Right lobe of liver (tissue), 4 donors: ENCODE measurements at regions not wholly inside any gene's neighbourhood (a gene's known extent, or its start where the extent isn't known, plus 50 kb on each side); places are given as distances from the start of the nearest gene placed in this dataset.

Source experiments
- CTCF ChIP-seq, 4 donors: fragments of 200-600 bp in 3 of 4; fragments of 450-650 bp in 1 of 4; IDR thresholded peaks; one replicate each; pipeline versions ENCODE4 v1.5.1 to v1.8.0; 2016 to 2022; ENCODE audit warnings: antibody characterized with exemption in 4 of 4, mild to moderate bottlenecking in 2 of 4
- POLR2A ChIP-seq: fragments of 450-650 bp; IDR thresholded peaks from one replicate; pipeline ENCODE4 v1.6.1; 2017; ENCODE audit warnings: antibody characterized with exemption, mild to moderate bottlenecking
- donor health status: DM: no; HTN: no; CAD: no.
- donor health status: DM: no; HTN: no; CAD: no.
- donor health status: DM: no; HTN: yes; CAD: no.

- TF ChIP-seq POLR2A (no peak), CTCF (IDR thresholded peaks at IDR 0.05) (no peak)
Measured at GRCh38 chr3:86537171-86537570, 453.8 kb downstream of the VGLL3 start.
